Spleen (tissue), 11 donors: ENCODE measurements at regions not wholly inside any gene's neighbourhood (a gene's known extent, or its start where the extent isn't known, plus 50 kb on each side); places are given as distances from the start of the nearest gene placed in this dataset.

Experiments used
- DNase-seq: peaks from one replicate; pipeline ENCODE4 v3.0.0-alpha.2; 2020
- H3K27ac ChIP-seq, 8 donors: fragments of 200-600 bp; sonication (generic) in 7 of 8; 1 replicate in 4 of 8; 2 replicates in 4 of 8; pipeline versions ENCODE4 v1.5.0 to v1.8.0; 2016 to 2021; ENCODE audit warnings: inconsistent platforms in 4 of 8, mild to moderate bottlenecking in 4 of 8, moderate library complexity in 1 of 8
- H3K27me3 ChIP-seq, 7 donors: fragments of 200-600 bp; sonication (generic) in 6 of 7; replicated peaks in 1 of 7; 1 replicate in 4 of 7; 2 replicates in 3 of 7; pipeline versions ENCODE4 v1.5.0 to v1.8.0; 2016 to 2021; ENCODE audit warnings: inconsistent platforms in 3 of 7, mild to moderate bottlenecking in 1 of 7
- H3K36me3 ChIP-seq, 6 donors: fragments of 200-600 bp; sonication (generic) in 5 of 6; 1 replicate in 4 of 6; 2 replicates in 2 of 6; pipeline versions ENCODE4 v1.5.0 to v1.8.0; 2016 to 2021; ENCODE audit warnings: inconsistent platforms in 2 of 6
- H3K4me1 ChIP-seq, 6 donors: fragments of 200-600 bp; sonication (generic) in 5 of 6; 1 replicate in 3 of 6; 2 replicates in 3 of 6; pipeline versions ENCODE4 v1.5.0 to v1.8.0; 2016 to 2021; ENCODE audit warnings: inconsistent platforms in 3 of 6
- H3K4me3 ChIP-seq, 8 donors: fragments of 200-600 bp; sonication (generic) in 7 of 8; 1 replicate in 4 of 8; 2 replicates in 4 of 8; pipeline versions ENCODE4 v1.5.0 to v1.8.0; 2016 to 2021; ENCODE audit warnings: inconsistent platforms in 4 of 8, mild to moderate bottlenecking in 4 of 8, moderate library complexity in 2 of 8
- H3K9me3 ChIP-seq, 8 donors: fragments of 200-600 bp; sonication (generic) in 7 of 8; 1 replicate in 4 of 8; 2 replicates in 4 of 8; pipeline versions ENCODE4 v1.5.0 to v1.8.0; 2016 to 2021; ENCODE audit warnings: inconsistent platforms in 4 of 8
- POLR2A ChIP-seq, 3 donors: fragments of 450-650 bp; IDR thresholded peaks; one replicate each; pipeline ENCODE4 v1.5.1; 2017; ENCODE audit warnings: antibody characterized with exemption in 3 of 3, mild to moderate bottlenecking in 1 of 3
- POLR2AphosphoS5 ChIP-seq, 3 donors: sonication (generic); formaldehyde crosslinking; IDR thresholded peaks; one replicate each; pipeline ENCODE4 v1.5.1; 2017; ENCODE audit warnings: antibody characterized with exemption in 3 of 3
- WGBS, 5 donors: extraction: QIAGEN DNeasy Blood & Tissue Kit in 3 of 5; methylation state at CpG; one replicate each; pipeline versions ENCODE4 v1.1.5 to v1.1.7; 2013 to 2018; 5-methylcytosine and 5-hydroxymethylcytosine counted together
- intact Hi-C: fragments of 100-400 bp; cut with DNase I; formaldehyde crosslinking; loops from one replicate; pipeline ENCODE4 v1.15.0; 2023; ENCODE audit warnings: low total_unique reads
- TF ChIP-seq, protein P1 (sequence below), 11 experiments: fragments of 200-600 bp in 7 of 11; fragments of 450-650 bp in 4 of 11; sonication (generic) in 4 of 11; IDR thresholded peaks in 8 of 11; conservative IDR thresholded peaks in 3 of 11; 1 replicate in 7 of 11; 2 replicates in 4 of 11; pipeline versions ENCODE4 v1.4.0 to v1.8.0; 2016 to 2021; ENCODE audit warnings: antibody characterized with exemption in 11 of 11, inconsistent platforms in 4 of 11, mild to moderate bottlenecking in 1 of 11
- donor health status: healthy with polysubstance abuse.
- donor health status: DM: no; HTN: no; CAD: no; lungs with moderate emphysema.
- donor health status: DM: no; HTN: no; CAD: no.
- donor health status: Bipolar disorder and iron deficiency.
- donor health status: healthy.
- donor health status: DM: no; HTN: no; CAD: no.
- donor health status: DM: yes; HTN: yes; CAD: no.

DNA sequence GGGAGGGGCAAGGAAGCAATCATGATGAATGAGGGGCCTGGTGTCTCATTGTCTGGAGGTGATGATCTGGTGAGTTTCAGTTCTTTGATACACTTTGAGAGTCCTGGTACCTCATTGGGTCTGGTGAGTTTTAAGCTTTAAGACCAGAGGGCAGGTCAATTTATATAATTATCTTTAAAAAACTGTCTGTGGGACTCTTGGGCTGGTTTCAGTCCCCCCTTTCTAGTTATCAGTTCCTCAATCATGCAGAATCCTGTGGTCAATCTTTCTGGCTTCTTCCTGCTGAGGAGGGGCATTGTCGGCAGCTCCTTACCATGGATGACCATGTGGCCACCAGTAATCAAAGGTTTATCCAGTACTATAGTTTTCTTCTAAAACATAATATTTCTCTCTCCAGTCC, 789.1 kb downstream of the PCDH18 start:
- Histone ChIP-seq H3K4me3 (no peak overlapping the region), H3K27ac (no peak overlapping the region), H3K9me3 (peaks cover 0 to 21% (median 13%) of the 10 kb centered on the region in 8 donors), H3K27me3 (no peaks in the 10 kb centered on the region), H3K4me1 (no peaks in the 10 kb centered on the region), H3K36me3 (no peaks in the 10 kb centered on the region)
- intact Hi-C loops: no loop called here
- no peak for TF ChIP-seq POLR2AphosphoS5 (IDR thresholded peaks at IDR 0.05)
- TF ChIP-seq, protein P1, sequence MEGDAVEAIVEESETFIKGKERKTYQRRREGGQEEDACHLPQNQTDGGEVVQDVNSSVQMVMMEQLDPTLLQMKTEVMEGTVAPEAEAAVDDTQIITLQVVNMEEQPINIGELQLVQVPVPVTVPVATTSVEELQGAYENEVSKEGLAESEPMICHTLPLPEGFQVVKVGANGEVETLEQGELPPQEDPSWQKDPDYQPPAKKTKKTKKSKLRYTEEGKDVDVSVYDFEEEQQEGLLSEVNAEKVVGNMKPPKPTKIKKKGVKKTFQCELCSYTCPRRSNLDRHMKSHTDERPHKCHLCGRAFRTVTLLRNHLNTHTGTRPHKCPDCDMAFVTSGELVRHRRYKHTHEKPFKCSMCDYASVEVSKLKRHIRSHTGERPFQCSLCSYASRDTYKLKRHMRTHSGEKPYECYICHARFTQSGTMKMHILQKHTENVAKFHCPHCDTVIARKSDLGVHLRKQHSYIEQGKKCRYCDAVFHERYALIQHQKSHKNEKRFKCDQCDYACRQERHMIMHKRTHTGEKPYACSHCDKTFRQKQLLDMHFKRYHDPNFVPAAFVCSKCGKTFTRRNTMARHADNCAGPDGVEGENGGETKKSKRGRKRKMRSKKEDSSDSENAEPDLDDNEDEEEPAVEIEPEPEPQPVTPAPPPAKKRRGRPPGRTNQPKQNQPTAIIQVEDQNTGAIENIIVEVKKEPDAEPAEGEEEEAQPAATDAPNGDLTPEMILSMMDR (IDR thresholded peaks at IDR 0.05 in 8 of 11, conservative IDR thresholded peaks at IDR 0.05 in 3 of 11): no peak
- TF ChIP-seq POLR2A (IDR thresholded peaks at IDR 0.05): no peak
- WGBS, 5 donors: 87 to 96% (median 92%) methylated on average over 1 of the region's 1 CpG
- DNase-seq: no peak

DNA sequence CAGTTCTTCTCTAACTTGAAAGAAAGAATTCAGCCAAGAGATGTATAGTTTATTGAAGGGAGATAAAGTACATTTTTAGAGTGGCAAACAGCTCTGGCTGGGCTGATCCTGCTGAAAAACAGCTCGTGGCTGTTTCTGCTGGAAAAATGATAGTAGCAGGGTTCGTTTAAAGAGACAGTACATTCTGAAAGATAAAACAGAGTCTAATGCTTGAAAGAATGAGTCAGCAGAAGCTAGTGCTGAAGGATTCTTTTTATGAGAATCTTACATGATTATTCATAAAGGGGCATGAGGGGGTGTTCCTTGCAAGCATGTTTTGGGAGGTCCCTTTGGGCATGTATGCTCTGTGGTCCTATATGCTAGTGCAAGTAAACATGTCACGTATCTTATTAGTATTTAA, 790.0 kb downstream of the PCDH18 start:
- peaks cover 0 to 21% (median 13%) of the 10 kb centered on the region in 8 donors for H3K9me3 ChIP-seq
- intact Hi-C loops: no loop called here

DNA sequence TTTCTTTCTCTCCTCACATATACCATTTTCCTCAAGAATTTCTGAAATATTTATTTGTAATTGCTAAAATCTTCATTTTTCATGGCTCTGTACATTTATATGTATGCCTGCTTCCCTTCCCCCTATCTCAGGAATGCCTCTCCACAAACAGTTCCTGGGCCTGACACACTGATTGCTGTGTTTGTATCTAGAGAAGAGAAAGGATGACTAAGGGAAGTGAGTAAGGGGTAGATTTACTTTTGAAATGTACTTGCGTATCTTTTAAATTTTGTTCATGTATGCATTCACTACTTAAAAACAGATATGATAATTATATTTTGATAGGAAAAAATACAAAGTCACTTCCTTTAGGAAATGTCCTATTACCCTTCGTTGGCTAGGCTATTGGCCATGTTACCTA, 790.8 kb downstream of the PCDH18 start:
- Histone ChIP-seq H3K27me3 (no peaks in the 10 kb centered on the region), H3K4me1 (no peaks in the 10 kb centered on the region), H3K36me3 (no peaks in the 10 kb centered on the region), H3K9me3 (peaks cover 0 to 21% (median 13%) of the 10 kb centered on the region in 8 donors), H3K27ac (no peak overlapping the region), H3K4me3 (no peak overlapping the region)
- intact Hi-C loops: no loop called here
- no peak for DNase-seq
- WGBS, 5 donors: 62 to 79% (median 68%) methylated on average over 2 of the region's 2 CpGs
- TF ChIP-seq POLR2A (IDR thresholded peaks at IDR 0.05) (no peak), POLR2AphosphoS5 (IDR thresholded peaks at IDR 0.05) (no peak)
- TF ChIP-seq, protein P1 (IDR thresholded peaks at IDR 0.05 in 8 of 11, conservative IDR thresholded peaks at IDR 0.05 in 3 of 11): no peak

More for the DNA sequence above, 790.0 kb downstream of the PCDH18 start:
- Histone ChIP-seq H3K36me3 (no peaks in the 10 kb centered on the region), H3K27ac (no peak overlapping the region), H3K4me3 (no peak overlapping the region), H3K27me3 (no peaks in the 10 kb centered on the region), H3K4me1 (no peaks in the 10 kb centered on the region)
- no peak for DNase-seq
- WGBS, 5 donors: 56 to 73% (median 63%) methylated on average over 3 of the region's 3 CpGs
- no peak for TF ChIP-seq POLR2AphosphoS5 (IDR thresholded peaks at IDR 0.05)

DNA sequence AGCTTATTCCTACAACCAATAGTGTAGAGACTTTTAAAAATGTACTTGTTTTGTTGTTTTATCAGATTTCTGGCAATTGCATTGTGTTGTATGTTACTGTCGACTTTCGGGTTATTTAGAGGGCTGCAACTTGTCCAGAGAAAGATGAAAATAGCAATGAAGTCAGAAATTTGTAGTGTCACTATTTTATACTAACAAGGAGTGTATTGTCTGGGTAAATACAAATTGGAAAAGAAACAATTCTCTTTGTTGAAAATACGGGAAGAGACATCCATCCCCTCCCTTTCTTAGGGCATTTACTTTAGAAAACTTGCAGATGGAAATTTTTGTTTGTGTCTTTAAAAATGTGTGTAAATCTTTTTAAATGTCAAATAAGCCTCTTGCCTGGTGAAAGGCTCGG, 792.0 kb downstream of the PCDH18 start:
- H3K4me3 ChIP-seq: no peak overlapping the region
- WGBS, 5 donors: 63 to 78% (median 74%) methylated on average over 4 of the region's 4 CpGs
- peaks cover 0 to 21% (median 13%) of the 10 kb centered on the region in 8 donors for H3K9me3 ChIP-seq
- H3K4me1 ChIP-seq: no peaks in the 10 kb centered on the region
- TF ChIP-seq POLR2A (IDR thresholded peaks at IDR 0.05) (no peak), POLR2AphosphoS5 (IDR thresholded peaks at IDR 0.05) (no peak)
- TF ChIP-seq, protein P1 (IDR thresholded peaks at IDR 0.05 in 8 of 11, conservative IDR thresholded peaks at IDR 0.05 in 3 of 11): no peak
- no peaks in the 10 kb centered on the region for H3K27me3 ChIP-seq
- H3K36me3 ChIP-seq: no peaks in the 10 kb centered on the region
- intact Hi-C loops: no loop called here
- no peak for DNase-seq
- H3K27ac ChIP-seq: no peak overlapping the region

DNA sequence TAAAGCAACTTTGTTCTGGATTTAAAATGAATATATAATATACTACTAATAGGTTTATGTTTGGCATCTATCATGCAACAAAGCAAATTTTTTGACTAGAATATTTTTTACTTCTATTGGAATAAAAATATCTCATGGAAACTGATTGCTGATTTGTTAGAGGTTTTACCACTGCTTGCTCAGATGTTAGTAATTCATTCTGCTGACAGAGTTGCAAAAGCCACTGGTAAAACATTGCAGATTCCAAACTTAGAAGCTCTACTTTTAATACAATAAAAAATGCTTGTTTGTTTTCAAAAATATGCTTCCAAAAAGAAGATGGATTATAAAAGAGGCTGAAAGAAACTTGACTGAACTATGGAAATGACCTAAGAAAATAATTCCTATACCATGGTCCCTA, 795.2 kb downstream of the PCDH18 start:
- no peak for TF ChIP-seq POLR2A (IDR thresholded peaks at IDR 0.05)
- no peak for TF ChIP-seq POLR2AphosphoS5 (IDR thresholded peaks at IDR 0.05)
- TF ChIP-seq, protein P1 (IDR thresholded peaks at IDR 0.05 in 8 of 11, conservative IDR thresholded peaks at IDR 0.05 in 3 of 11): no peak
- no peaks in the 10 kb centered on the region for H3K9me3 ChIP-seq
- intact Hi-C loops: no loop called here
- H3K4me3 ChIP-seq: no peak overlapping the region
- H3K27ac ChIP-seq: no peak overlapping the region
- H3K36me3 ChIP-seq: no peaks in the 10 kb centered on the region
- H3K4me1 ChIP-seq: no peaks in the 10 kb centered on the region
- DNase-seq: no peak
- H3K27me3 ChIP-seq: no peaks in the 10 kb centered on the region
